ENCODE measurements at regions not wholly inside any gene's neighbourhood (a gene's known extent, or its start where the extent isn't known, plus 50 kb on each side); places are given as distances from the start of the nearest gene placed in this dataset.

DNA sequence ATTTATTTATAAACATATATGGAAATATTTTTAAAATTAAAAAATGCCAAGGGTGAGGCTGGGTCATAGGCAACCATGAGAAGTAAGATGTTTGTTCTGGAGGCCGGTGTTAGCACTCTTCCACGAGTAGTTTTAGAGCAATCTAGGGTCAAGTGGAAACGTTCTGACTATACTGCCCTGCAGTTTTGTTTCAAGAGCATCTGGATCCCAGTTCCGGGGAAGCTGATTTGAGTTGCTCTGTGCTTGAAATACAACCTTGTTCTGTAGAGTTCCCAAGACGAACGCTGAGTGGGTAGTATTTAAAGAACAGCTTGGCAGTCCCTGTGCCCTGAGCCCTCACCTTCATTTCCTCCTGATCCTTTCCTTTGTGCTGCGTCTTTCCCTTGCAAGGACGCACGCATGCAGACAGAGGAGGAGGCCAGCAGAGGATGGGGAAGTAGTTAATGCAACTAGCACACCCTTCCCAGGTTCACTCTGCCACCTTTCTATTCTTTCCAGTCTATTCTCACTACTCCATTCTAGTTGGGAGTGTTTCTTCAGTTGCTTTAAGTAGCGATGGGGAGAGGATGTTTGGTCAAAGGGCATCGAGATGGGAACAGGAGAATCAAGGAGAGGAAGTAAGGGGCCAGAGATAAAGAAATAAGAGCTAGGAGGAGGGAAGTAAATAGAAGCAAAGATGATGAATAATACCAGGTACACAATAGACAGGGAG lies 68.3 kb upstream of the ZSWIM6 start:
- no peak for DNase-seq

- DNase-seq: no peak
These were observed 67.8 kb upstream of the ZSWIM6 start for GRCh38 chr5:61264273-61264661.

DNA sequence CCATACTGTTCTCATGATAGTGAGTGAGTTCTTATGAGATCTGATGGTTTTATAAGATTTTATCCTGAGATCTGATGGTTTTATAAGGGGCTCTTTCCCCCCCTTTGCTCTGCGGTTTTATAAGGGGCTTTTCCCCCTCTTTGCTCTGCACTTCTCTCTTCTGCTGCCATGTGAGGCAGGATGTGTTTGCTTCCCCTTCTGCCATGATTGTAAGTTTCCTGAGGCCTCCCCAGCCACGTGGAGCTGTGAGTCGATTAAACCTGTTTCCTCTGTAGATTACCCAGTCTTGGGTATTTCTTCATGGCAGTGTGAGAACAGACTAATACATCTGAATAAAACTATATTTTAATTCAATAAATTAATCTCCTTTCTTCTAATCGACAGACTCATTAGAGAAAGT lies 64.9 kb upstream of the ZSWIM6 start:
- DNase-seq: no peak

DNA sequence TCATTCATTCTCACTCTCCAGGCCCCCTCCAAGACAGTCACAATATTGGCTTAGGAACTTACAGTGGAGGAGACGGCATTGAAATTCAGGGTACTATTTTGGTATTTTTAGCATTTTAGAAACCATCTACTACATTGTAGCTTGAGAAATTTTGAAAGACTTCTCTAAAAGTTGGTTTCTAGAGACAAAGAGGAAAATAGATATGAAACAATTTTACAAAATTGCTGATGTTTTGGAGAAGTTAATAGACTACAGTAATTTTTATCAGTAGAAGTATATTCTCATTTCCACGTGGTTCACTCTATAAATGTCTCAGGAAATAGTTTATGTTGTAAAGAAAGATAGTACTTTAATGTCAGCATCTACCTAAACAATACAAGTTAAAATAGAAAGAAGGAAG lies 63.2 kb upstream of the ZSWIM6 start:
- DNase-seq: no peak

DNA sequence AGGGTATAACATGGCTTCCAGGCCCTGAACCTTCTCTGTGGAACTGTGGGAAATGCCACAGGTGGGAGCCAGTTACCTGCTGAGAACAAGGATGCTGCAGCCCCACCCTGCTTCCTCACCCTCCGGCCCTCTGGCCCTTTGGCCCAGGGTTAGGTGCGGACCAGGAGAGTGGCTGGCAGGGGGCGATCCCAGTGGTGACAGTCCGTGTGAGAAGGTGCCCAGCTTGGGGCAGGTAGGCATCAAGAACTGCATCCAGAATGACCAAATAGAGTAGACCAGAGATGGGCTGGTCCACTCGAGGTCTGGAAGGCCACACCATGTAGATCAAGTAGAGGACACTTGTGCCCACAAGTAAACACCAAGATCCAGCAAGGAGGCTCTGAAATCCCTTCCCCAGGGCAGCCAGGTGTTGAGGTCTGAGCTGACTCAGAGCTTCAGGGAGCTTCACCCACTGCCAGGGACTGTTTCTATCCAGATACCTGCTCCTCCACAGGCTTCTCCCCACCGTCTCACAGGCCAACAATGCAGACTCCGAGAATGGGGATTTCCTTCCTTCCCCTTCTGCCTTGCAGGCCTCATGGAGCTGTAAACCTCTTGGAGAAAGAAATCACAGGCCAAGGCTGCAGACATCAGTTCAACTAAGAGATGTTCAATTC lies 61.4 kb upstream of the ZSWIM6 start:
- DNase-seq: no peak

- no peak for DNase-seq
These were observed 59.4 kb upstream of the ZSWIM6 start for GRCh38 chr5:61272688-61273087.

DNA sequence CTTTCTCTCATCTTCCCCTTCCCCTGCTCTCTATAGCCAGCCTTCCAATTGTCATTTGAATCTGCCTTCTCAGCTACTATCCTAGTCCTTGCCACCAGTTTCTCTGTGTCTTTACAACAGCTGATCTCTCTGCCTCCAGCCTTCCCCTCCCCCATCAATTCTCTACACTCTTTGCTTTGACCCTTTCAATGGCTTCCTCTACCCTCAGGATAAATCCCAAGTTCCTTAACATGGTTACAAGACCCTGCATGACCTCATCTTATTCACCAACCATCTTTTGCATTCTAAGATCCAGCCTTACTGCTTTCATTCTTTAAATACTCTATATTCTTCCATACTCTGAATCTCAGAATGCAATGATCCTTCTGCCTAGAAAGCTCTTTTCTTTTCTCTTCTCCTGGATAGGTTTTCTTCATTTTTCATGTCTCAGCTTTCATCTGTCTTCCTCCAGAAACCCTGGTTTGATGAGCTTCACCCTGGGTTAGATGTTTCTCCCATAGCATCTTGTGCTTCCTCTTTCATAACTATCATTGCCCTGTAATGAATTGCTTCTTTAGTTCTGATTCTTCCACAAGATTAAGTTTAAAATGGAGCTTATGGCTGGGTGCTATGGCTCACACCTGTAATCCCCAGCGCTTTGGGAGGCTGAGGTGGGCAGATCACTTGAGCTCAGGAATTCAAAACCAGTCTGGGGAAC lies 58.6 kb upstream of the ZSWIM6 start:
- DNase-seq: no peak

DNA sequence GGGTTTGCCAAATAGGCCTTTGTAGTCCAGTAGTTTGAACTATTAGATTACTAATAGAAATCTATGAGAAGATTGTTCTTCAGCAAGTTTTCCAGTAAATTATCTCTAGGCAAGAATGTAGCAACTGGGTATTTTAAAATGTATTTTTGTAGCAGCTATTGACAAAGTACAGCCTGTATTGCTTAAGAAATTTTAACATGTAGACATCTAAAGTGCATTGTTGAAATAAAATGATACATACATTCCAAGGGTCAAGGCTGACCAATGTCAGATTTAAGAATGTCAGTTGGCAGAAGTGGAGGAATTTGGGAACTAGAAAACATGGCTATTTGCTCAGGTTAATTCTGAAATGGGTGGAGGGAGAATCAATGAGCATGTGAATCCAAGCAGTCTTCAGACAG lies 57.5 kb upstream of the ZSWIM6 start:
- no peak for DNase-seq

GRCh38 chr5:61275841-61276240 lies 56.2 kb upstream of the ZSWIM6 start:
- DNase-seq: peak; percentile 28

GRCh38 chr5:61277190-61277589 lies 54.9 kb upstream of the ZSWIM6 start:
- DNase-seq: no peak

GRCh38 chr5:61277781-61278180 lies 54.3 kb upstream of the ZSWIM6 start:
- no peak for DNase-seq

DNA sequence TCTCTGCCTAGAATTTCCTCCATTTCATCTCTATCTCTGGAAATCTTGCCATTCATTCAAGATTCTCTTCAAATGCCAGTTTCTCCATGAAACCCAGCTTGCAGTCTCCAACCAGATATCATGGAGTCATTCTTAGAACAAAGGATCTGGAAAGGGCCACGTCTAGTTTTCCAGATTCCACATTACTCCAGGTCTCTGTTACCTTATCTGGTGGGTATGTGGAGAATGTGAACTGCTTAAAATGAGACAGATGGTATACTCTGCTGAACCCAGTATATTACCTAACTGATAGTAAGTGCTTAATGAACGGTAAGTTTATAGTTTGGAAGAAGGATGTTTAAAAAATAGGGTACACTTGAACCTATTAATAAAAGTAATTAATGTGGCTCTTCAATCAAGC lies 52.3 kb upstream of the ZSWIM6 start:
- no peak for DNase-seq

DNA sequence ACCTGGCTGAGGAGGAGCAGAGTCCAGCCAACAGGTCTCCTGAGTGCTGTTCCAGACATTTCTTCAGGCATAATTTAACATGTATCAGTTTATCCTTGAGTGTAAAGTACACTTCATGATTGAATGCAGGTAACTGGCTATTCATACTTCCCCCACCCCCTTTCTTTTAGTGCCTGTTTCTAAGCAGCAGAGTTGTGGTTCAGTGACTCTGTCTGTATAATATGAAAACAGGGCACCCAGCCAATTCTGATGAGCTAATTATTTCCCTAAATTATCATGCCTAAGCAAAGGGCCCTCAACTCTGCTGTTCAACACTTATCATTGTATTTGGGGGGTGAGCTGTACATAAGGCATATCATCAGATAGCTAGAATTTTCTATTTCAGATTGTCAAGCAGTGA lies 51.9 kb upstream of the ZSWIM6 start:
- peak; percentile 67 for DNase-seq

GRCh38 chr5:61280761-61281427 lies 51.2 kb upstream of the ZSWIM6 start:
- peak; percentile 38 for DNase-seq

DNA sequence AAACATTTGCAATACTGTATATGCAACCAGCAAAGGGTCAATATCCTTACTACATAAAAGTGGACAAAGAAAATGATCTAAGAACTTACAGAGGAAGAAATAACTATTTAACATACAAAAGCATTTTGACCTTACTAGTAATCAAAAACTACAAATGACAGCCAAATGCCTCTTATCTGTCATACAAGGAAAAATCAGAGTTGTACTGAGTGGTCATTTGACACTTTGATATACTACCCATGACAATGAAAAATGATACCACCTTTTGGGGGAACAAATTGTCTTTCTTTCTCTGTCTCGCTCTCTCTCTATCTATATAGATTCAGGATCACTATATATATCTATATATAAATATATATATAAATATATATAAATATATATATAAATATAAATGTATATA lies 50.4 kb upstream of the ZSWIM6 start:
- DNase-seq: no peak
